ENCODE measurements at regions not wholly inside any gene's neighbourhood (a gene's known extent, or its start where the extent isn't known, plus 50 kb on each side); places are given as distances from the start of the nearest gene placed in this dataset.

GRCh38 chrX:9172464-9172850 is 138.5 kb upstream of the FAM9B start:
- Histone ChIP-seq H3K4me3 (replicated peaks; ENCODE audit: insufficient read depth, low read length) (no peak overlapping the region), H3K27me3 (ENCODE audit: insufficient read depth, poor library complexity, severe bottlenecking) (no peaks in the 10 kb centered on the region), H3K27ac (replicated peaks) (no peak overlapping the region)
- no peak for TF ChIP-seq SPI1 (IDR thresholded peaks at IDR 0.05; ENCODE audit: borderline replicate concordance, low read depth)
- TF ChIP-seq POLR2AphosphoS5 (IDR thresholded peaks at IDR 0.05; ENCODE audit: low read depth): no peak
- TF ChIP-seq GABPA (IDR thresholded peaks at IDR 0.05; ENCODE audit: low read depth): no peak
- no peak for TF ChIP-seq CTCF (IDR thresholded peaks at IDR 0.05; ENCODE audit: insufficient read depth, low read length)
- TF ChIP-seq REST (IDR thresholded peaks at IDR 0.05; ENCODE audit: insufficient replicate concordance, low read depth): no peak
- DNase-seq (ENCODE audit: low read depth in 1 of 2, low spot score in 1 of 2): no peak

GRCh38 chrX:9180623-9181022 is 146.7 kb upstream of the FAM9B start:
- no peaks in the 10 kb centered on the region for H3K27me3 ChIP-seq (ENCODE audit: insufficient read depth, poor library complexity, severe bottlenecking)
- H3K27ac ChIP-seq (replicated peaks): no peak overlapping the region
- DNase-seq (ENCODE audit: low read depth in 1 of 2, low spot score in 1 of 2): no peak
- no peak overlapping the region for H3K4me3 ChIP-seq (replicated peaks; ENCODE audit: insufficient read depth, low read length)
- TF ChIP-seq GABPA (IDR thresholded peaks at IDR 0.05; ENCODE audit: low read depth): no peak
- TF ChIP-seq REST (IDR thresholded peaks at IDR 0.05; ENCODE audit: insufficient replicate concordance, low read depth): no peak
- no peak for TF ChIP-seq SPI1 (IDR thresholded peaks at IDR 0.05; ENCODE audit: borderline replicate concordance, low read depth)
- no peak for TF ChIP-seq CTCF (IDR thresholded peaks at IDR 0.05; ENCODE audit: insufficient read depth, low read length)
- no peak for TF ChIP-seq POLR2AphosphoS5 (IDR thresholded peaks at IDR 0.05; ENCODE audit: low read depth)

GRCh38 chrX:9182041-9182440 is 148.1 kb upstream of the FAM9B start:
- H3K27ac ChIP-seq (replicated peaks): no peak overlapping the region
- no peak for DNase-seq (ENCODE audit: low read depth in 1 of 2, low spot score in 1 of 2)
- no peaks in the 10 kb centered on the region for H3K27me3 ChIP-seq (ENCODE audit: insufficient read depth, poor library complexity, severe bottlenecking)
- TF ChIP-seq POLR2AphosphoS5 (IDR thresholded peaks at IDR 0.05; ENCODE audit: low read depth) (no peak), GABPA (IDR thresholded peaks at IDR 0.05; ENCODE audit: low read depth) (no peak), CTCF (IDR thresholded peaks at IDR 0.05; ENCODE audit: insufficient read depth, low read length) (no peak), SPI1 (IDR thresholded peaks at IDR 0.05; ENCODE audit: borderline replicate concordance, low read depth) (no peak), REST (IDR thresholded peaks at IDR 0.05; ENCODE audit: insufficient replicate concordance, low read depth) (no peak)
- H3K4me3 ChIP-seq (replicated peaks; ENCODE audit: insufficient read depth, low read length): no peak overlapping the region
